Activated CD4-positive, alpha-beta memory T cell treated with anti-CD3 and anti-CD28 coated beads, Interleukin-2, amount 10 ng/mL, durations not matched to agents 7 days and 5 days (primary cell): ENCODE measurements at regions not wholly inside any gene's neighbourhood (a gene's known extent, or its start where the extent isn't known, plus 50 kb on each side); places are given as distances from the start of the nearest gene placed in this dataset.

Experiments
- CTCF ChIA-PET: fragments of 350-600 bp; sonication (Branson Sonifier 250); formaldehyde crosslinking; loops from one replicate; lab custom pipeline; 2021; ENCODE audit warnings: antibody characterized with exemption, inconsistent platforms; lab: Charles Lee
- POLR2A ChIA-PET: fragments of 350-600 bp; sonication (Branson Sonifier 250); formaldehyde crosslinking; loops from one replicate; lab custom pipeline; 2021; ENCODE audit warnings: antibody characterized with exemption; lab: Charles Lee
- DNase-seq: peaks from one replicate; pipeline ENCODE4 v3.0.0-alpha.2; 2020
- H3K27ac Mint-ChIP-seq: one replicate; pipeline ENCODE4 v1.8.0; 2021; ENCODE audit warnings: mild to moderate bottlenecking, mixed read lengths
- H3K27me3 Mint-ChIP-seq: one replicate; pipeline ENCODE4 v1.8.0; 2021; ENCODE audit warnings: mixed read lengths
- H3K36me3 Mint-ChIP-seq: one replicate; pipeline ENCODE4 v1.8.0; 2021; ENCODE audit warnings: low read depth, mixed read lengths
- H3K4me1 Mint-ChIP-seq: one replicate; pipeline ENCODE4 v1.8.0; 2021; ENCODE audit warnings: mixed read lengths
- H3K4me3 Mint-ChIP-seq: one replicate; pipeline ENCODE4 v1.8.0; 2021; ENCODE audit warnings: mild to moderate bottlenecking, mixed read lengths
- H3K9me3 Mint-ChIP-seq: one replicate; pipeline ENCODE4 v1.8.0; 2021; ENCODE audit warnings: mixed read lengths

DNA sequence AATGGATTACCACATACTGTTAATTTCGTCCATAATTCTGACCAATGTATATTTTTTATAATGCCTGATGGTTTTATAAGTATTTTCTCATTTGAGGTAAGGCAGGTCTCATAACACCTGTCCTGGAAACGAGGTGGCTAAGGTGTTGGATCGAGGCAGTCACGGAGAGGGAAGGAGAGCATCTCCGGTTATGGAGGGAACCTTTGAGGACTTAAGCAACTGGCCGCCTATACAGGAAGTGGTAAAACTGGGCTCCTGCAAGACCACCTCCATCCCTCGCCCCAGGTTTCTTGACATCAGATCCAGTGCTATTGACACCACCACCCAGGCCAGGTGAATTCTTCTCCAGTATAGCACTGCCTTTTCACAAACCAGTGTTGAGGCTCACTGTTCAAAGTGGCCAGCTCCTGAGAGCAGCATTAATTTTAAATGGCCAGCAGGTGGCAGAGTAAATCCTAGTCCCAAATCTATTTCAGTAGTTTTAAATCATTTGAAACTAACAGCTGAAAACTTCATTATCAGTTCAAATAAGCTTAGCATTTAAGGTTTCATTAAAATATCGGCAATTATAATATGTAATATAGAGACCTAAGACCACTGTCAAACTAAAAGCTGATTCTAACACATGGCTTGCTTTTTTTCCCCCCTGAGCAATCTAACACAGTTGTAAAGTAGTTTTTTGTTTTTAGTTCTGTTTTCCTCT is 100.8 kb downstream of the PPM1A start:
- ChIA-PET POLR2A (no interaction called here), CTCF (interaction anchor here (0.9 to 2.2 kb wide), 16 partner anchors 9 to 905 kb away, joined by 3 to 19 read pairs (median 4); no protein-coding TSS in a partner anchor)
- H3K36me3 Mint-ChIP-seq, result no peaks in the 10 kb centered on the region
- H3K9me3 Mint-ChIP-seq, result no peaks in the 10 kb centered on the region
- DNase-seq, result no peak
- H3K4me1 Mint-ChIP-seq, result no peaks in the 10 kb centered on the region
- H3K27ac Mint-ChIP-seq, result no peak overlapping the region
- no peak overlapping the region for H3K4me3 Mint-ChIP-seq
- H3K27me3 Mint-ChIP-seq, result peaks cover 15% of the 10 kb centered on the region

DNA sequence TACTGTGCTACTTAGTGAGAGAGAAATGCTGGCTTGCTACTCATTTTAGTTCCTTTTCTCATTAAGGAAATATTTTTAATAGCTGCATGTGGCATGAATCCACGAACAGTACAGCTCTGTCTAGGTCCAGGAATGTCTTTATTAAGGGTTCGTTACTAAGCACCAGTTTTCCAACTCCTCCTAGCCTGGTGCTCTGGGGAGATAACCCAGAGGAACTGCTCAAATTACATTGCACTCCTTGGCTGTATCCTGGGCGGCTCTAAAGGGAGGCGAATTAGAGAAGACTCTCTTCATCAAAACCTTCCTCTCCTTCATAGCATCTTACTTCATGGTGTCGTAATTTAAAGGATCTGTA is 101.3 kb downstream of the PPM1A start:
- H3K27ac Mint-ChIP-seq, result no peak overlapping the region
- DNase-seq, result no peak
- H3K27me3 Mint-ChIP-seq, result peaks cover 15% of the 10 kb centered on the region
- POLR2A ChIA-PET, result no interaction called here
- H3K4me1 Mint-ChIP-seq, result no peaks in the 10 kb centered on the region
- H3K9me3 Mint-ChIP-seq, result no peaks in the 10 kb centered on the region
- CTCF ChIA-PET, result interaction anchor here (1.0 to 2.2 kb wide), 15 partner anchors 9 to 904 kb away, joined by 3 to 19 read pairs (median 4); no protein-coding TSS in a partner anchor
- H3K4me3 Mint-ChIP-seq, result no peak overlapping the region
- no peaks in the 10 kb centered on the region for H3K36me3 Mint-ChIP-seq

DNA sequence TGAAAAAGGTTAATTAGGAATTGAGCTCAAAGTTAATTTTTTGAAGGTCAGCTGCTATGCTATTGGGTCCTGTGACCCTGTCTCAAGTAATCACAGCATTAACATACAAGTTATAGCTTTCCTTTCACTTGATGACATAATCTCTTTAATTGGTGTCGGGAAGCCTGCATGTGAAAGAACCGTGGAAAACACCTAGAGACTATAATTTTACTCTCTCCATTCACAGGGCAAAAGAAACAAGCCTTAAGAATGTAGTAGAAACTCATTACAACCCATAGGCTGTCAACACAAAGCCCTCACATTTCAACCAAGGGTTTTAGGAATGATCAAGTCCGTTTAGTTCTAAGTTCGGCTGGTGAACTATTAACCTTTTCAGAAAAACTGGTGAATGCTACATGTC is 104.4 kb downstream of the PPM1A start:
- no peaks in the 10 kb centered on the region for H3K36me3 Mint-ChIP-seq
- H3K4me1 Mint-ChIP-seq, result no peaks in the 10 kb centered on the region
- H3K9me3 Mint-ChIP-seq, result no peaks in the 10 kb centered on the region
- ChIA-PET CTCF (no interaction called here), POLR2A (no interaction called here)
- H3K27ac Mint-ChIP-seq, result no peak overlapping the region
- no peak overlapping the region for H3K4me3 Mint-ChIP-seq
- peaks cover 17% of the 10 kb centered on the region for H3K27me3 Mint-ChIP-seq
- DNase-seq, result no peak

DNA sequence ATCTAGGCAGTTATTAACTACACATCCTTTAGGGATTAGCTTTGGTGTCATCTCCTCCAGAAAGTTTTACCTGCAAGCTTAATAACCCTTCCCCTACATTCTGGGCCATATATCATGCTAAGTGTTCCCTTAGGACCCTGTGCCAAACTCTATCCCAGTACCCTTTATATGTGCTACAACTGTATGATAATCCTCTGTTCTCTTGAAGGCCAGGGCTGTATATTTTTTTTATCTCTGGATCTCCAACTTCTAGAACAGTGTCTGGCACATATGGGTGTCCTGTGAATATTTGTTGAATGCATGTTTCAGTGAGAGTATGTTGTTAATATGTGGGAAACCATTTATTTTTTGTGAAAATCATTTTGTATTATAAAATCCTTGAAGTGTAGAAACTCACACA is 106.7 kb downstream of the PPM1A start:
- CTCF ChIA-PET, result no interaction called here
- no peak overlapping the region for H3K4me3 Mint-ChIP-seq
- POLR2A ChIA-PET, result no interaction called here
- H3K9me3 Mint-ChIP-seq, result no peaks in the 10 kb centered on the region
- H3K27ac Mint-ChIP-seq, result no peak overlapping the region
- H3K4me1 Mint-ChIP-seq, result no peaks in the 10 kb centered on the region
- DNase-seq, result no peak
- peaks cover 8% of the 10 kb centered on the region for H3K27me3 Mint-ChIP-seq
- no peaks in the 10 kb centered on the region for H3K36me3 Mint-ChIP-seq

DNA sequence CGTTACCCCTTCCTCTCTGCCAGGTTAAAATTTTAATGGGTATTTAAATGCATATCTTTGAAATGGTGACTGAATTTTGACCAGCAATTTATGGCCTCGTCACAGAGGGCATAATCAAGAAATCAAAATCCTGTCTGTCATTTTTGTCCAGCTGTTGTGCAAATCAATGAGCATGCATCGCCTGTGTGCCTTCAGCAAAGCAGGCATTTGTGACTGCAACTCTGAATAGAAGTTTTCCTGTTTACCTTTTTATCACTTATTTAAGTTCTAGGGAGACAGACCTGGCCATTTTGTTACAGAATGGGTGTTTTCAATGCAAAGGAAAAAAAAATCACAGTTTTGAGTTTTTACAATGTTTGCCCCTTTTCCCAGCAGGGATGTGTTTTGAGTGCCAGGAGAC is 107.4 kb downstream of the PPM1A start:
- Mint-ChIP-seq H3K36me3 (no peaks in the 10 kb centered on the region), H3K27ac (no peak overlapping the region), H3K4me3 (no peak overlapping the region), H3K9me3 (no peaks in the 10 kb centered on the region), H3K4me1 (no peaks in the 10 kb centered on the region), H3K27me3 (peaks cover 8% of the 10 kb centered on the region)
- CTCF ChIA-PET, result no interaction called here
- POLR2A ChIA-PET, result no interaction called here
- no peak for DNase-seq

DNA sequence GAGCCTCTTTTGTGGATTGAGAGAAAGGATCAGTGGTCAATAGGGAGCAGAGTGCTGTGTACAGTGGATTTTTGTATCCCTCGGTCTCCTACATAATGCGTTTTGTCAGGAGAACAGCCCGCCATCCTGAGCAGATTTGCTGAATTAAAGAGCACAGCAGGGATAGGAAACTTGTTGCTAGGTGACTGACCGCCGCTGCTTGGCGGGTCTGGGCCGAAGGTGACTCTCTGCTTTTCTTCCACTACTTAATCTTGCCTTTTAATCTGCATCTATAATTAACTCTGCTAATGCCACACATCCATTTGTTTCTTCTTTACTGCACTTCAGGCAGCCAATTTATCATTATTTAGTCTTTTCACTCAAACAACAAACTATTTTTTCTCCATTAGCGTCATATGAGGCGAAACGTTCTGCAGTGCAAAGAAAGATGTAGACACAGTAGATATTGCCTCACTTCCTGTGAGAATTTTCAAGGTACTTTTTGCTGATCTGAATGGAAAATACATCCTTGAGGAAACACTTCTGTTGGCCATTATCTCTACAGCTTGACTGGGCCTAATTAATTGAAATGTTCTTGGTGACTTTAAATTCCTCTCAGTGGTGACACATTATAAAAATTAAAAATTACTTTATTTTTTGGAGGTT is 108.0 kb downstream of the PPM1A start:
- ChIA-PET POLR2A (no interaction called here), CTCF (interaction anchor here (0.7 kb wide), 2 partner anchors 9 to 923 kb away, joined by 3 to 4 read pairs; no protein-coding TSS in a partner anchor)
- H3K27ac Mint-ChIP-seq, result no peak overlapping the region
- no peak overlapping the region for H3K4me3 Mint-ChIP-seq
- H3K9me3 Mint-ChIP-seq, result no peaks in the 10 kb centered on the region
- no peaks in the 10 kb centered on the region for H3K36me3 Mint-ChIP-seq
- peaks cover 4% of the 10 kb centered on the region for H3K27me3 Mint-ChIP-seq
- H3K4me1 Mint-ChIP-seq, result no peaks in the 10 kb centered on the region
- no peak for DNase-seq

GRCh38 chr14:60357551-60358149 is 108.6 kb downstream of the PPM1A start:
- H3K27ac Mint-ChIP-seq, result no peak overlapping the region
- H3K9me3 Mint-ChIP-seq, result no peaks in the 10 kb centered on the region
- no peak overlapping the region for H3K4me3 Mint-ChIP-seq
- H3K27me3 Mint-ChIP-seq, result peaks cover 4% of the 10 kb centered on the region
- ChIA-PET POLR2A (no interaction called here), CTCF (interaction anchor here (0.7 kb wide), 2 partner anchors 9 to 922 kb away, joined by 3 to 4 read pairs; no protein-coding TSS in a partner anchor)
- no peaks in the 10 kb centered on the region for H3K4me1 Mint-ChIP-seq
- H3K36me3 Mint-ChIP-seq, result no peaks in the 10 kb centered on the region
- DNase-seq, result no peak

DNA sequence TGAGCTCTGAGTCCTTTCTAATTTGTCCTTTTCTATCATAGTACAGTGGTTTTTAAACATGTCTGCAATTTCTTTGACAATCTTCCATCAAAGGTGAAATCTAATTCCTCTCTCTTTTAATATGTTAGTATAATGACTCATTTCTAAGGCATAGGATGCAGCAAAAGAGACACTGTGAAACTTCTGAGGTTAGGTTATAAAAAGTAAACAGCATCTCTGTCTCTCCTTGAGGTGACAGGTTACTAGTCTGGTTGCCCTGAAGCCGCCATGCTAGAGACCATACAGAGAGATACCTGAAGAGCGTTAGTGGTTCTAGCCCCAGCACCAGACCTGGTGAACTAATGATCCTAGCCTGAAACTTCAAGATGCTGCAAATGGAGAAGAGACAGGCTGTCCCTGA is 114.3 kb downstream of the PPM1A start:
- POLR2A ChIA-PET, result no interaction called here
- Mint-ChIP-seq H3K4me3 (no peak overlapping the region), H3K27ac (no peak overlapping the region), H3K27me3 (peaks cover 5% of the 10 kb centered on the region), H3K4me1 (no peaks in the 10 kb centered on the region), H3K9me3 (no peaks in the 10 kb centered on the region), H3K36me3 (no peaks in the 10 kb centered on the region)
- CTCF ChIA-PET, result no interaction called here
- no peak for DNase-seq

DNA sequence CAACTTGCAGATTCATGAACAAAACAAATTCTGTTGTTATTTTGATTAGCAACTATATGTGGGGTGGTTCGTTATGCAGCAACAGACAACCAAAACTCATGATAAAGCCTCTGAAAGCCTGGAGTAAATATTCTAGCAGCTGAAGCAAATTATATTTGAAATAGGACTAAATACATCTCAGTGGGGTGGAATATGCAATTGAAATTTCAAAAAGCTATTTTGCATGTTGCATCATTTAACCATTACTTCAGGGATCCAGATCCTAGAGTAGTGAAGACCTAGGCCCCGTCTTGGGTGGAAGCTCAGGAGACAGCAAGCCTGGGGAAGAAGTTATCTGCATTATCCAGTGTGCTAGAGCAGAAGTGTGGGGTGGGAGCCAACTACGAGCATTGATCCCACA is 114.7 kb downstream of the PPM1A start:
- no peaks in the 10 kb centered on the region for H3K4me1 Mint-ChIP-seq
- CTCF ChIA-PET, result no interaction called here
- peaks cover 5% of the 10 kb centered on the region for H3K27me3 Mint-ChIP-seq
- DNase-seq, result no peak
- POLR2A ChIA-PET, result no interaction called here
- H3K27ac Mint-ChIP-seq, result no peak overlapping the region
- H3K9me3 Mint-ChIP-seq, result no peaks in the 10 kb centered on the region
- H3K36me3 Mint-ChIP-seq, result no peaks in the 10 kb centered on the region
- H3K4me3 Mint-ChIP-seq, result no peak overlapping the region

DNA sequence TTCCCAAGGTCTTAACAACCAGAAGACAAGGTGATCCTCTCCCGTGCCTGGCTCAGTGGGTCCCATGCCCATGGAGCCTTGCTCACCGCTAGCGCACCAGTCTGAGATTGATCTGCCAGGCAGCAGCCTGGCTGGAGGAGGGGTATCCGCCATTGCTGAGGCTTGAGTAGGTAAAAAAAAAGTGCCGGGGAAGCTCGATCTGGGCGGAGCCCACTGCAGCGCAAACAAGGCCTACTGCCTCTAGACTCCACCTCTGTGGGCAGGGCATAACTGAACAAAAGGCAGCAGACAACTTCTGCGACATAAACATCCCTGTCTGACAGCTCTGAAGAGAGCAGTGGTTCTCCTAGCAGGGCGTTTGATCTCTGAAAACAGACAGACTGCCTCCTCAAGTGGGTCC is 104.0 kb downstream of the C14orf39 start:
- no peak overlapping the region for H3K27ac Mint-ChIP-seq
- no peaks in the 10 kb centered on the region for H3K4me1 Mint-ChIP-seq
- H3K27me3 Mint-ChIP-seq, result peaks cover 3% of the 10 kb centered on the region
- DNase-seq, result no peak
- ChIA-PET CTCF (no interaction called here), POLR2A (no interaction called here)
- no peaks in the 10 kb centered on the region for H3K36me3 Mint-ChIP-seq
- H3K4me3 Mint-ChIP-seq, result no peak overlapping the region
- no peaks in the 10 kb centered on the region for H3K9me3 Mint-ChIP-seq
